Mammary epithelial cell (primary cell): ENCODE measurements at regions not wholly inside any gene's neighbourhood (a gene's known extent, or its start where the extent isn't known, plus 50 kb on each side); places are given as distances from the start of the nearest gene placed in this dataset.
"Not testable (repeated sequence)": the region's sequence is repeated elsewhere in the genome, so short reads cannot be mapped to it uniquely, and the experiment has no call there.

Source experiments
- EZH2 ChIP-seq: IDR thresholded peaks from 2 replicates; pipeline ENCODE4 v1.6.1; 2012; ENCODE audit warnings: low read length, inconsistent platforms, borderline replicate concordance
- TF ChIP-seq, protein P1 (sequence below), 2 donors: IDR thresholded peaks in 1 of 2; conservative IDR thresholded peaks in 1 of 2; 2 replicates each; pipeline ENCODE4 v1.5.1; 2011 to 2012; ENCODE audit warnings: inconsistent platforms in 2 of 2, low read length in 2 of 2, mild to moderate bottlenecking in 2 of 2, control low read depth in 1 of 2, low read depth in 1 of 2; ENCODE audit not compliant: insufficient read depth in 1 of 2; ENCODE audit errors: extremely low read depth in 1 of 2

DNA sequence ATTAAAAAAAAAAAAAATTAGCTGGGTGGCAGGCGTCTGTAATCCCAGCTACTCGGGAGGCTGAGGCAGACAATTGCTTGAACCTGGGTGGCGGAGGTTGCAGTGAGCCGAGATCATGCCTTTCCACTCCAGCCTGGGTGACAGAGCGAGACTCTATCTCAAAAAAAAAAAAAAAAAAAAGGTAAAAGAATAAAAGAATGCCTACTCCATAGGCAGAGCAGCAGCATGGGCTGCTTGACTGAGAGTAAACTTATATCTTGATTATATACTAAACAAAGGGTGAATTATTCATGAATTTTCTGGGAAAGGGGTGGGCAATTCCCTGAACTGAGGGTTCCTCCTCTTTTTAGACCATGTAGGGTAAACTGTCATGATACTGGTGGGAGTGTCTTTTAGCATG, 254.4 kb upstream of the RGMA start:
- TF ChIP-seq, protein P1, sequence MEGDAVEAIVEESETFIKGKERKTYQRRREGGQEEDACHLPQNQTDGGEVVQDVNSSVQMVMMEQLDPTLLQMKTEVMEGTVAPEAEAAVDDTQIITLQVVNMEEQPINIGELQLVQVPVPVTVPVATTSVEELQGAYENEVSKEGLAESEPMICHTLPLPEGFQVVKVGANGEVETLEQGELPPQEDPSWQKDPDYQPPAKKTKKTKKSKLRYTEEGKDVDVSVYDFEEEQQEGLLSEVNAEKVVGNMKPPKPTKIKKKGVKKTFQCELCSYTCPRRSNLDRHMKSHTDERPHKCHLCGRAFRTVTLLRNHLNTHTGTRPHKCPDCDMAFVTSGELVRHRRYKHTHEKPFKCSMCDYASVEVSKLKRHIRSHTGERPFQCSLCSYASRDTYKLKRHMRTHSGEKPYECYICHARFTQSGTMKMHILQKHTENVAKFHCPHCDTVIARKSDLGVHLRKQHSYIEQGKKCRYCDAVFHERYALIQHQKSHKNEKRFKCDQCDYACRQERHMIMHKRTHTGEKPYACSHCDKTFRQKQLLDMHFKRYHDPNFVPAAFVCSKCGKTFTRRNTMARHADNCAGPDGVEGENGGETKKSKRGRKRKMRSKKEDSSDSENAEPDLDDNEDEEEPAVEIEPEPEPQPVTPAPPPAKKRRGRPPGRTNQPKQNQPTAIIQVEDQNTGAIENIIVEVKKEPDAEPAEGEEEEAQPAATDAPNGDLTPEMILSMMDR (conservative IDR thresholded peaks at IDR 0.05 in 1 of 2, IDR thresholded peaks at IDR 0.05 in 1 of 2; ENCODE audit: extremely low read depth in 1 of 2, insufficient read depth in 1 of 2, low read depth in 1 of 2, low read length in 2 of 2), result not testable (repeated sequence)
- TF ChIP-seq EZH2, result not testable (repeated sequence)
